ENCODE measurements at regions not wholly inside any gene's neighbourhood (a gene's known extent, or its start where the extent isn't known, plus 50 kb on each side); places are given as distances from the start of the nearest gene placed in this dataset.

GRCh38 chr12:22835431-22835830 lies 210.5 kb downstream of the ETNK1 start:
- dilution Hi-C loops (cut with MboI; ENCODE audit: extremely low pct_ligation_motif_present, low sequenced_read_pairs), result no loop called here
- no peak for DNase-seq (ENCODE audit: low read depth, low spot score)
- H3K4me3 ChIP-seq (ENCODE audit: control insufficient read depth in 2 of 3, extremely low read depth in 1 of 3, insufficient read depth in 2 of 3, low read depth in 1 of 3, low read length in 3 of 3), result no peak overlapping the region

DNA sequence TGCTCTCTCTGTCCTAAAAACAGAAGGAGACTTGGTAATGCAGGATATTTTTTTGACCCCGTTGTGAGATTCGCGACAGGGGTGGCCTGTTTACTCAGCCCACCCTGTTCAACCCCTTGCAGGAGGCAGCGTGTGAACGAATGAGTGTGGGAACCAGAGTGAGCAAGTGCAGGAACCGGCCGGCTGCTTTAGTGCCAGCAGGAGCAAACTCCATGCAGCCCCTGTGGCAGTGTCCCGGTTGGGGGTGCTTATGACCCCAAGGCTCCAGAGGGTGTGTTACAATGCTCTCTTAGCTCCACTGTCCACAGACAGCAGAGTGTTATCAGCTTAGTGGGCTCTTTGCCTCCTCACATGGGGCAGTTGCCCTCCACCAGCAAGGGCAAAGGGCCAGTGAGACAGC lies 225.2 kb downstream of the ETNK1 start:
- Histone ChIP-seq H4K20me1 (ENCODE audit: control insufficient read depth, extremely low read depth, insufficient read depth, low read length) (no peaks in the 10 kb centered on the region), H3K9me1 (ENCODE audit: control insufficient read depth, extremely low read depth, insufficient read depth, low read length) (no peaks in the 10 kb centered on the region), H3K4me1 (ENCODE audit: control insufficient read depth, extremely low read depth, insufficient read depth, low read length) (peaks cover 2% of the 10 kb centered on the region), H3K36me3 (ENCODE audit: control insufficient read depth in 2 of 2, extremely low read depth in 1 of 2, insufficient read depth in 2 of 2, low read length in 2 of 2) (no peaks in the 10 kb centered on the region), H3K27ac (ENCODE audit: control insufficient read depth, insufficient read depth, low read length) (no peak overlapping the region), H3K9me3 (ENCODE audit: control insufficient read depth, low read depth, low read length) (no peaks in the 10 kb centered on the region), H3K27me3 (ENCODE audit: control insufficient read depth, extremely low read depth, insufficient read depth, low read length) (no peaks in the 10 kb centered on the region), H3K79me2 (ENCODE audit: control insufficient read depth, insufficient read depth, low read length) (no peaks in the 10 kb centered on the region), H3K4me2 (ENCODE audit: control insufficient read depth, extremely low read depth, insufficient read depth, low read depth, low read length) (no peak overlapping the region), H2AFZ (ENCODE audit: control insufficient read depth, low read length) (no peak overlapping the region), H3K9ac (ENCODE audit: control insufficient read depth, extremely low read depth, insufficient read depth, low read length) (no peak overlapping the region), H3K4me3 (ENCODE audit: control insufficient read depth in 2 of 3, extremely low read depth in 1 of 3, insufficient read depth in 2 of 3, low read depth in 1 of 3, low read length in 3 of 3) (no peak overlapping the region)
- FAIRE-seq, result no peak
- DNase-seq (ENCODE audit: low read depth, low spot score), result no peak
- TF ChIP-seq EZH2 (IDR thresholded peaks at IDR 0.05; ENCODE audit: low read length) (no peak), CTCF (optimal IDR thresholded peaks at IDR 0.05 in 1 of 3, IDR thresholded peaks at IDR 0.05 in 1 of 3, conservative IDR thresholded peaks at IDR 0.05 in 1 of 3; ENCODE audit: extremely low read depth in 1 of 3, insufficient read depth in 2 of 3, low read length in 3 of 3) (no peak)
- dilution Hi-C loops (cut with MboI; ENCODE audit: extremely low pct_ligation_motif_present, low sequenced_read_pairs), result no loop called here

More at GRCh38 chr12:22835431-22835830, 210.5 kb downstream of the ETNK1 start:
- no peak for FAIRE-seq
- H3K36me3 ChIP-seq (ENCODE audit: control insufficient read depth in 2 of 2, extremely low read depth in 1 of 2, insufficient read depth in 2 of 2, low read length in 2 of 2), result no peaks in the 10 kb centered on the region
- peaks cover 5% of the 10 kb centered on the region for H3K4me1 ChIP-seq (ENCODE audit: control insufficient read depth, extremely low read depth, insufficient read depth, low read length)
- H3K9me3 ChIP-seq (ENCODE audit: control insufficient read depth, low read depth, low read length), result no peaks in the 10 kb centered on the region
- no peaks in the 10 kb centered on the region for H4K20me1 ChIP-seq (ENCODE audit: control insufficient read depth, extremely low read depth, insufficient read depth, low read length)
- no peak for TF ChIP-seq EZH2 (IDR thresholded peaks at IDR 0.05; ENCODE audit: low read length)
- TF ChIP-seq CTCF (optimal IDR thresholded peaks at IDR 0.05 in 1 of 3, IDR thresholded peaks at IDR 0.05 in 1 of 3, conservative IDR thresholded peaks at IDR 0.05 in 1 of 3; ENCODE audit: extremely low read depth in 1 of 3, insufficient read depth in 2 of 3, low read length in 3 of 3), result no peak
- H3K27me3 ChIP-seq (ENCODE audit: control insufficient read depth, extremely low read depth, insufficient read depth, low read length), result no peaks in the 10 kb centered on the region
- no peak overlapping the region for H3K4me2 ChIP-seq (ENCODE audit: control insufficient read depth, extremely low read depth, insufficient read depth, low read depth, low read length)
- no peak overlapping the region for H2AFZ ChIP-seq (ENCODE audit: control insufficient read depth, low read length)
- H3K27ac ChIP-seq (ENCODE audit: control insufficient read depth, insufficient read depth, low read length), result no peak overlapping the region
- no peaks in the 10 kb centered on the region for H3K9me1 ChIP-seq (ENCODE audit: control insufficient read depth, extremely low read depth, insufficient read depth, low read length)
- H3K79me2 ChIP-seq (ENCODE audit: control insufficient read depth, insufficient read depth, low read length), result no peaks in the 10 kb centered on the region
- no peak overlapping the region for H3K9ac ChIP-seq (ENCODE audit: control insufficient read depth, extremely low read depth, insufficient read depth, low read length)

Measured in keratinocyte (primary cell).